ENCODE measurements at regions not wholly inside any gene's neighbourhood (a gene's known extent, or its start where the extent isn't known, plus 50 kb on each side); places are given as distances from the start of the nearest gene placed in this dataset.

DNA sequence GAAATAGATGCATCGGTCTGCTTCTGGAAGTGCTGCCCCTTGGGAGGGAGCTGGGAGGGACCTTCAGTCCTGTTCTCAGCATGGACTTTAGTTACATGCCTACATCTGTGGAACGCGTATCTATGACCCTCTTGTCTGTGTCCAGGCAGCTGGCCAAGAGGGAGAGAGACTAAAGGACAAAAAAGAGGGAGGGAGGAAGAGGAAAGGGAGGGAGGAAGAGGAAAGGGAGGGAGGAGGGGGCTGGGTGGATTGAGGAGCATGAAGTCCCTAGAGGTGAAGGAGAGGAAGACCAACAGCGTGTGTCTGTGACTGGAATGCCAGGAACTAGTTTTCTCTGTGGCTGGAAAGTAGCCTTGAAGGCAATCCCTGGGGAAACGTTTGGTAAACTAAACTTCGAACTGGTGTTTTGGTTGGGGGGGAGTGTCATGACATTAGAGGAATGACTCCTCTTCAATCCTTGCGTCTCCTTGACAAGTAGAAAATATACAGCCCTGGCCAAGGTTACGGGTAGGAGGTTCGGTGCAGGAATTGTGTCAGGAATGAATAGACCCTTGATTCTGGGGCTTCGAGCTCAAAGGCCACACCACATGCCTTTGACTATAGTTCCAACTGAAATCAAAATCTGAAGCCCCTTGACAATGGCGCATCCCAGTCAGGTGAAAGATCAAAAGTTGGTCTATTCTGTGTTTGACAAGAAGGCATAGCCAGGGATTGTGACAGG is 52.0 kb upstream of the PLEKHG1 start:
- TF ChIP-seq, protein P1, sequence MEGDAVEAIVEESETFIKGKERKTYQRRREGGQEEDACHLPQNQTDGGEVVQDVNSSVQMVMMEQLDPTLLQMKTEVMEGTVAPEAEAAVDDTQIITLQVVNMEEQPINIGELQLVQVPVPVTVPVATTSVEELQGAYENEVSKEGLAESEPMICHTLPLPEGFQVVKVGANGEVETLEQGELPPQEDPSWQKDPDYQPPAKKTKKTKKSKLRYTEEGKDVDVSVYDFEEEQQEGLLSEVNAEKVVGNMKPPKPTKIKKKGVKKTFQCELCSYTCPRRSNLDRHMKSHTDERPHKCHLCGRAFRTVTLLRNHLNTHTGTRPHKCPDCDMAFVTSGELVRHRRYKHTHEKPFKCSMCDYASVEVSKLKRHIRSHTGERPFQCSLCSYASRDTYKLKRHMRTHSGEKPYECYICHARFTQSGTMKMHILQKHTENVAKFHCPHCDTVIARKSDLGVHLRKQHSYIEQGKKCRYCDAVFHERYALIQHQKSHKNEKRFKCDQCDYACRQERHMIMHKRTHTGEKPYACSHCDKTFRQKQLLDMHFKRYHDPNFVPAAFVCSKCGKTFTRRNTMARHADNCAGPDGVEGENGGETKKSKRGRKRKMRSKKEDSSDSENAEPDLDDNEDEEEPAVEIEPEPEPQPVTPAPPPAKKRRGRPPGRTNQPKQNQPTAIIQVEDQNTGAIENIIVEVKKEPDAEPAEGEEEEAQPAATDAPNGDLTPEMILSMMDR (conservative IDR thresholded peaks at IDR 0.05 in 1 of 2, IDR thresholded peaks at IDR 0.05 in 1 of 2; ENCODE audit: extremely low read depth in 1 of 2, insufficient read depth in 1 of 2, low read depth in 1 of 2, low read length in 2 of 2) = no peak
- TF ChIP-seq EZH2 (IDR thresholded peaks at IDR 0.05; ENCODE audit: borderline replicate concordance, low read length) = no peak
